ENCODE measurements at regions not wholly inside any gene's neighbourhood (a gene's known extent, or its start where the extent isn't known, plus 50 kb on each side); places are given as distances from the start of the nearest gene placed in this dataset.

GRCh38 chr12:125382926-125383325 is 317.7 kb downstream of the AACS start:
- no peak for TF ChIP-seq USF1 (IDR thresholded peaks at IDR 0.05)
- TF ChIP-seq NFIC (IDR thresholded peaks at IDR 0.05), result no peak
- TF ChIP-seq TEAD4 (IDR thresholded peaks at IDR 0.05), result no peak
- TF ChIP-seq CEBPB (IDR thresholded peaks at IDR 0.05), result no peak
- TF ChIP-seq EGR1 (IDR thresholded peaks at IDR 0.05), result no peak
- TF ChIP-seq TAF1 (IDR thresholded peaks at IDR 0.05; ENCODE audit: low read depth), result no peak
- TF ChIP-seq ZBTB7A (IDR thresholded peaks at IDR 0.05; ENCODE audit: low read depth), result no peak
- TF ChIP-seq FOXM1 (IDR thresholded peaks at IDR 0.05; ENCODE audit: borderline replicate concordance, low read depth), result no peak
- TF ChIP-seq YY1 (IDR thresholded peaks at IDR 0.05; ENCODE audit: low read depth), result no peak
- no peak for TF ChIP-seq RAD21 (IDR thresholded peaks at IDR 0.05; ENCODE audit: low read depth)
- TF ChIP-seq CREB1 (IDR thresholded peaks at IDR 0.05; ENCODE audit: low read depth), result no peak
- no peak for TF ChIP-seq MAX (IDR thresholded peaks at IDR 0.05)
- TF ChIP-seq REST (IDR thresholded peaks at IDR 0.05; ENCODE audit: low read depth), result no peak
- TF ChIP-seq EP300 (IDR thresholded peaks at IDR 0.05; ENCODE audit: borderline replicate concordance), result no peak
- no peak for TF ChIP-seq TCF12 (IDR thresholded peaks at IDR 0.05; ENCODE audit: low read depth)

- TF ChIP-seq CEBPB (IDR thresholded peaks at IDR 0.05) (no peak), TCF12 (IDR thresholded peaks at IDR 0.05; ENCODE audit: low read depth) (no peak), YY1 (IDR thresholded peaks at IDR 0.05; ENCODE audit: low read depth) (no peak), ZBTB7A (IDR thresholded peaks at IDR 0.05; ENCODE audit: low read depth) (no peak)
Measured at GRCh38 chr12:125386652-125387051, 321.4 kb downstream of the AACS start.

GRCh38 chr12:125387206-125387605 is 322.0 kb downstream of the AACS start:
- TF ChIP-seq TCF12 (IDR thresholded peaks at IDR 0.05; ENCODE audit: low read depth) (no peak), FOXM1 (IDR thresholded peaks at IDR 0.05; ENCODE audit: borderline replicate concordance, low read depth) (no peak), EP300 (IDR thresholded peaks at IDR 0.05; ENCODE audit: borderline replicate concordance) (no peak), CEBPB (IDR thresholded peaks at IDR 0.05) (no peak), CREB1 (IDR thresholded peaks at IDR 0.05; ENCODE audit: low read depth) (no peak), ZBTB7A (IDR thresholded peaks at IDR 0.05; ENCODE audit: low read depth) (no peak), TEAD4 (IDR thresholded peaks at IDR 0.05) (no peak), REST (IDR thresholded peaks at IDR 0.05; ENCODE audit: low read depth) (no peak), EGR1 (IDR thresholded peaks at IDR 0.05) (no peak), MAX (IDR thresholded peaks at IDR 0.05) (no peak), NFIC (IDR thresholded peaks at IDR 0.05) (no peak), YY1 (IDR thresholded peaks at IDR 0.05; ENCODE audit: low read depth) (no peak), RAD21 (IDR thresholded peaks at IDR 0.05; ENCODE audit: low read depth) (no peak), TAF1 (IDR thresholded peaks at IDR 0.05; ENCODE audit: low read depth) (no peak), USF1 (IDR thresholded peaks at IDR 0.05) (no peak)

- TF ChIP-seq ZBTB7A (IDR thresholded peaks at IDR 0.05; ENCODE audit: low read depth), result no peak
- no peak for TF ChIP-seq EP300 (IDR thresholded peaks at IDR 0.05; ENCODE audit: borderline replicate concordance)
- TF ChIP-seq REST (IDR thresholded peaks at IDR 0.05; ENCODE audit: low read depth), result no peak
- TF ChIP-seq NFIC (IDR thresholded peaks at IDR 0.05), result no peak
- no peak for TF ChIP-seq EGR1 (IDR thresholded peaks at IDR 0.05)
- TF ChIP-seq MAX (IDR thresholded peaks at IDR 0.05), result no peak
- TF ChIP-seq TAF1 (IDR thresholded peaks at IDR 0.05; ENCODE audit: low read depth), result no peak
- no peak for TF ChIP-seq TCF12 (IDR thresholded peaks at IDR 0.05; ENCODE audit: low read depth)
- TF ChIP-seq FOXM1 (IDR thresholded peaks at IDR 0.05; ENCODE audit: borderline replicate concordance, low read depth), result no peak
Measured at GRCh38 chr12:125389061-125389697, 323.9 kb downstream of the AACS start.
